ENCODE measurements at regions not wholly inside any gene's neighbourhood (a gene's known extent, or its start where the extent isn't known, plus 50 kb on each side); places are given as distances from the start of the nearest gene placed in this dataset.

DNA sequence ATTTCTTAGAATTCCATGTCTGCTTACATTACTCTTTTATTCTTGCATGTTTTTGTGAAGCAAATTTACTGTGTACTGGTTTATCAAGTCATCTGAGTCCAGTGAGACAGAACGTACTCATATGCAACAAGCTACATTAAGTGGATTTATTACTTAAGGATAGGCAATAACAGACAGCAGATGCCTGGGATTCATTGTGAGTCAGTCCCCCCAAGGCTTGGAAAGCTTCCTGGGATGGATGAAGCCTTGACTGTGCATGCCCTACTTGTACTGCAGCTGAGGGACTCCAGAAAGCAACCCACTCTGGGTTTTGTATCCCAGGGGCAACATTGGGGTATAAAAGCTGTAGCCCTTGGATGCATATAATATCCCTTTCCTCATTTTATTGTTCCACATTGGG is 113.4 kb upstream of the RAB18 start:
- TF ChIP-seq HDGF (IDR thresholded peaks at IDR 0.05; ENCODE audit: borderline replicate concordance), result no peak
- no peak for TF ChIP-seq FOXA1 (IDR thresholded peaks at IDR 0.05)
- TF ChIP-seq LEF1 (IDR thresholded peaks at IDR 0.05; ENCODE audit: borderline replicate concordance), result no peak
- TF ChIP-seq, protein P1, sequence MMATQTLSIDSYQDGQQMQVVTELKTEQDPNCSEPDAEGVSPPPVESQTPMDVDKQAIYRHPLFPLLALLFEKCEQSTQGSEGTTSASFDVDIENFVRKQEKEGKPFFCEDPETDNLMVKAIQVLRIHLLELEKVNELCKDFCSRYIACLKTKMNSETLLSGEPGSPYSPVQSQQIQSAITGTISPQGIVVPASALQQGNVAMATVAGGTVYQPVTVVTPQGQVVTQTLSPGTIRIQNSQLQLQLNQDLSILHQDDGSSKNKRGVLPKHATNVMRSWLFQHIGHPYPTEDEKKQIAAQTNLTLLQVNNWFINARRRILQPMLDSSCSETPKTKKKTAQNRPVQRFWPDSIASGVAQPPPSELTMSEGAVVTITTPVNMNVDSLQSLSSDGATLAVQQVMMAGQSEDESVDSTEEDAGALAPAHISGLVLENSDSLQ (IDR thresholded peaks at IDR 0.05), result no peak
- TF ChIP-seq ZNF384 (IDR thresholded peaks at IDR 0.05), result no peak
- TF ChIP-seq NFRKB (IDR thresholded peaks at IDR 0.05), result no peak
- TF ChIP-seq SP1 (IDR thresholded peaks at IDR 0.05), result no peak
- TF ChIP-seq FOXM1 (IDR thresholded peaks at IDR 0.05; ENCODE audit: borderline replicate concordance), result no peak
- no peak for TF ChIP-seq SUZ12 (IDR thresholded peaks at IDR 0.05)
- TF ChIP-seq ELF4 (IDR thresholded peaks at IDR 0.05), result no peak

Data from HEK293T (cell line).